ENCODE measurements at regions not wholly inside any gene's neighbourhood (a gene's known extent, or its start where the extent isn't known, plus 50 kb on each side); places are given as distances from the start of the nearest gene placed in this dataset.

GRCh38 chr16:73482310-73482709 lies 434.4 kb upstream of the ZFHX3 start:
- Histone ChIP-seq H2BK20ac (ENCODE audit: low read depth, low read length) (no peak overlapping the region), H2AK5ac (ENCODE audit: low read depth, low read length) (no peak overlapping the region), H4K5ac (ENCODE audit: low read depth, low read length) (no peak overlapping the region), H3K9me3 (ENCODE audit: control insufficient read depth, insufficient read depth, low read length) (peaks cover 6% of the 10 kb centered on the region; the same call in 1 of the 2 replicates), H3K36me3 (ENCODE audit: control insufficient read depth, insufficient read depth, low read length) (no peaks in the 10 kb centered on the region), H2BK5ac (ENCODE audit: low read depth, low read length, poor library complexity, severe bottlenecking) (no peak overlapping the region), H3K27me3 (ENCODE audit: control insufficient read depth, insufficient read depth, low read length) (no peaks in the 10 kb centered on the region), H3K9ac (ENCODE audit: low read depth, low read length) (no peak overlapping the region), H2AK9ac (replicated peaks; ENCODE audit: low read depth, low read length, poor library complexity) (no peak overlapping the region), H3K4me1 (ENCODE audit: control insufficient read depth, insufficient read depth, low read length) (no peaks in the 10 kb centered on the region), H3K56ac (ENCODE audit: extremely low read depth, insufficient read depth, low read length) (no peak overlapping the region), H2BK15ac (ENCODE audit: low read depth, low read length) (no peak overlapping the region), H2BK120ac (ENCODE audit: low read depth, low read length) (no peak overlapping the region), H4K8ac (ENCODE audit: low read depth in 2 of 2, low read length in 2 of 2) (no peak overlapping the region), H3K4me2 (ENCODE audit: low read depth, low read length) (no peak overlapping the region), H3K4ac (ENCODE audit: low read depth, low read length) (no peak overlapping the region), H3K9me1 (ENCODE audit: insufficient read depth, low read length) (no peaks in the 10 kb centered on the region), H3K27ac (ENCODE audit: insufficient read depth, low read length) (no peak overlapping the region), H2AFZ (replicated peaks; ENCODE audit: low read length, poor library complexity) (no peak overlapping the region), H3K4me3 (ENCODE audit: insufficient read depth, low read depth, low read length) (no peak overlapping the region), H3K14ac (replicated peaks; ENCODE audit: low read depth, low read length) (no peak overlapping the region), H4K91ac (ENCODE audit: insufficient read depth, low read depth, low read length) (no peak overlapping the region), H3K18ac (ENCODE audit: low read depth, low read length) (no peak overlapping the region), H4K20me1 (ENCODE audit: insufficient read depth, low read length) (no peaks in the 10 kb centered on the region), H3K79me1 (ENCODE audit: low read depth in 1 of 2, low read length in 2 of 2) (no peaks in the 10 kb centered on the region), H3K23ac (ENCODE audit: low read depth, low read length) (no peak overlapping the region)
- no peak for ATAC-seq (ENCODE audit: low read depth)
- no TSS peak for BruUV-seq (replicated peaks)
- dilution Hi-C loops (cut with HindIII; ENCODE audit: low sequenced_read_pairs, unreplicated experiment) (no loop called here), in situ Hi-C loops (cut with MboI; ENCODE audit: low sequenced_read_pairs) (no loop called here), intact Hi-C loops (cut with micrococcal nuclease) (no loop called here)
- TF ChIP-seq MAZ (IDR thresholded peaks at IDR 0.05; ENCODE audit: borderline replicate concordance, low read depth, low read length): no peak
- no peak for TF ChIP-seq NFE2L2 (IDR thresholded peaks at IDR 0.05; ENCODE audit: low read depth, low read length)
- no peak for TF ChIP-seq BHLHE40 (IDR thresholded peaks at IDR 0.05; ENCODE audit: low read depth, low read length)
- no peak for TF ChIP-seq CHD1 (IDR thresholded peaks at IDR 0.05; ENCODE audit: low read depth, low read length)
- no peak for TF ChIP-seq MXI1 (IDR thresholded peaks at IDR 0.05; ENCODE audit: borderline replicate concordance, low read depth, low read length)
- no peak for TF ChIP-seq RCOR1 (IDR thresholded peaks at IDR 0.05; ENCODE audit: insufficient replicate concordance, low read length)
- TF ChIP-seq ELK1 (IDR thresholded peaks at IDR 0.05; ENCODE audit: borderline replicate concordance, low read depth, low read length): no peak
- TF ChIP-seq RFX5 (IDR thresholded peaks at IDR 0.05; ENCODE audit: low read depth, low read length): no peak
- no peak for TF ChIP-seq SMC3 (IDR thresholded peaks at IDR 0.05; ENCODE audit: low read depth, low read length)
- no peak for TF ChIP-seq CTCF (conservative IDR thresholded peaks at IDR 0.05; ENCODE audit: low read depth, low read length)
- TF ChIP-seq RAD21 (IDR thresholded peaks at IDR 0.05; ENCODE audit: low read length): no peak
- TF ChIP-seq POLR2A (IDR thresholded peaks at IDR 0.05; ENCODE audit: low read depth, low read length): no peak
- ChIA-PET POLR2A (ENCODE audit: unreplicated experiment) (no interaction called here), CTCF (no interaction called here)
- WGBS, 2 experiments (ENCODE audit: extremely low coverage in 2 of 2, insufficient read length in 1 of 2): no CpG with 5 or more reads among the region's 6 CpGs
- DNase-seq: no peak
